ENCODE measurements at regions not wholly inside any gene's neighbourhood (a gene's known extent, or its start where the extent isn't known, plus 50 kb on each side); places are given as distances from the start of the nearest gene placed in this dataset.

- ChIA-PET CTCF (no interaction called here), POLR2A (no interaction called here)
These were observed 74.1 kb upstream of the POU3F1 start for GRCh38 chr1:38120552-38121230.

- POLR2A ChIA-PET = no interaction called here
These were observed 72.4 kb upstream of the POU3F1 start for GRCh38 chr1:38118976-38119375.

GRCh38 chr1:38117444-38117887 lies 70.9 kb upstream of the POU3F1 start:
- CTCF ChIA-PET = no interaction called here
- POLR2A ChIA-PET = no interaction called here

More at GRCh38 chr1:38118976-38119375, 72.4 kb upstream of the POU3F1 start:
- CTCF ChIA-PET = no interaction called here

GRCh38 chr1:38115682-38116202 lies 69.1 kb upstream of the POU3F1 start:
- CTCF ChIA-PET = interaction anchor here (1.0 kb wide), 1 partner anchor 17 kb away, joined by 3 read pairs; no protein-coding TSS in a partner anchor
- POLR2A ChIA-PET = no interaction called here

- POLR2A ChIA-PET = no interaction called here
- CTCF ChIA-PET = no interaction called here
These were observed 68.6 kb upstream of the POU3F1 start for GRCh38 chr1:38115226-38115625.

- CTCF ChIA-PET = no interaction called here
- POLR2A ChIA-PET = no interaction called here
These were observed 67.8 kb upstream of the POU3F1 start for GRCh38 chr1:38114241-38115026.

GRCh38 chr1:38113159-38113666 lies 66.6 kb upstream of the POU3F1 start:
- POLR2A ChIA-PET = no interaction called here
- CTCF ChIA-PET = no interaction called here

GRCh38 chr1:38111589-38111988 lies 65.0 kb upstream of the POU3F1 start:
- ChIA-PET POLR2A (no interaction called here), CTCF (no interaction called here)

GRCh38 chr1:38105267-38105666 lies 58.7 kb upstream of the POU3F1 start:
- POLR2A ChIA-PET = no interaction called here
- CTCF ChIA-PET = no interaction called here

GRCh38 chr1:38102636-38103035 lies 56.0 kb upstream of the POU3F1 start:
- ChIA-PET CTCF (no interaction called here), POLR2A (no interaction called here)

GRCh38 chr1:38101037-38101785 lies 54.6 kb upstream of the POU3F1 start:
- ChIA-PET POLR2A (no interaction called here), CTCF (no interaction called here)

GRCh38 chr1:38098101-38098847 lies 51.7 kb upstream of the POU3F1 start:
- CTCF ChIA-PET = no interaction called here
- POLR2A ChIA-PET = no interaction called here

GRCh38 chr1:38097284-38097898 lies 50.8 kb upstream of the POU3F1 start:
- CTCF ChIA-PET = no interaction called here

More at GRCh38 chr1:38097284-38097898, 50.8 kb upstream of the POU3F1 start:
- POLR2A ChIA-PET = no interaction called here
